ENCODE measurements at regions not wholly inside any gene's neighbourhood (a gene's known extent, or its start where the extent isn't known, plus 50 kb on each side); places are given as distances from the start of the nearest gene placed in this dataset.

GRCh38 chr2:5111581-5111980, 580.6 kb upstream of the SOX11 start:
- Histone ChIP-seq H3K36me3 (no peaks in the 10 kb centered on the region), H3K9me3 (ENCODE audit: severe bottlenecking) (peaks cover 10% of the 10 kb centered on the region), H3K27me3 (ENCODE audit: insufficient read depth, low read depth, severe bottlenecking) (no peaks in the 10 kb centered on the region), H3K27ac (no peak overlapping the region), H3K4me3 (ENCODE audit: low read depth, low read length) (no peak overlapping the region)
- TF ChIP-seq, protein P1, sequence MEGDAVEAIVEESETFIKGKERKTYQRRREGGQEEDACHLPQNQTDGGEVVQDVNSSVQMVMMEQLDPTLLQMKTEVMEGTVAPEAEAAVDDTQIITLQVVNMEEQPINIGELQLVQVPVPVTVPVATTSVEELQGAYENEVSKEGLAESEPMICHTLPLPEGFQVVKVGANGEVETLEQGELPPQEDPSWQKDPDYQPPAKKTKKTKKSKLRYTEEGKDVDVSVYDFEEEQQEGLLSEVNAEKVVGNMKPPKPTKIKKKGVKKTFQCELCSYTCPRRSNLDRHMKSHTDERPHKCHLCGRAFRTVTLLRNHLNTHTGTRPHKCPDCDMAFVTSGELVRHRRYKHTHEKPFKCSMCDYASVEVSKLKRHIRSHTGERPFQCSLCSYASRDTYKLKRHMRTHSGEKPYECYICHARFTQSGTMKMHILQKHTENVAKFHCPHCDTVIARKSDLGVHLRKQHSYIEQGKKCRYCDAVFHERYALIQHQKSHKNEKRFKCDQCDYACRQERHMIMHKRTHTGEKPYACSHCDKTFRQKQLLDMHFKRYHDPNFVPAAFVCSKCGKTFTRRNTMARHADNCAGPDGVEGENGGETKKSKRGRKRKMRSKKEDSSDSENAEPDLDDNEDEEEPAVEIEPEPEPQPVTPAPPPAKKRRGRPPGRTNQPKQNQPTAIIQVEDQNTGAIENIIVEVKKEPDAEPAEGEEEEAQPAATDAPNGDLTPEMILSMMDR (IDR thresholded peaks at IDR 0.05; ENCODE audit: low read depth, low read length), result no peak
- no peak for DNase-seq

DNA sequence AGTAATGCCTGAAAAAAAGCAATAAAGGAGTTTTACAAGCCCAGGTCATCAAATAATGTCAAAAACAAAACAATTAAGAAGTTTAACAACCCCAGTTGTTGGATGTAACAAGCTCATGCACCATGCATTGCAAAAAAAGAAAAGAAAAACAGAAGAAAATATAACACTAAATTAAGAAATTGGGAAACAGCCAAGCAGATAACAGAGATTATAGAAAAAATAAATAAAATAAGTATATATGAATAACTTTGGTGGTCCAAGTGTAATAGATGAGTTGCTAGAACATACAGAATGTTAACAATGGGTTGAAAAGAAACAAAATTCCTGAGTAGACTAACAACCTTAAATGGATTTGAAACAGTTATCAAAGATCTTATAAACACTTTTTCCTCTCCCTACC, 573.1 kb upstream of the SOX11 start:
- no peak for DNase-seq
- TF ChIP-seq, protein P1 (IDR thresholded peaks at IDR 0.05; ENCODE audit: low read depth, low read length), result no peak
- Histone ChIP-seq H3K27me3 (ENCODE audit: insufficient read depth, low read depth, severe bottlenecking) (no peaks in the 10 kb centered on the region), H3K36me3 (no peaks in the 10 kb centered on the region), H3K27ac (no peak overlapping the region), H3K4me3 (ENCODE audit: low read depth, low read length) (no peak overlapping the region), H3K9me3 (ENCODE audit: severe bottlenecking) (no peaks in the 10 kb centered on the region)

DNA sequence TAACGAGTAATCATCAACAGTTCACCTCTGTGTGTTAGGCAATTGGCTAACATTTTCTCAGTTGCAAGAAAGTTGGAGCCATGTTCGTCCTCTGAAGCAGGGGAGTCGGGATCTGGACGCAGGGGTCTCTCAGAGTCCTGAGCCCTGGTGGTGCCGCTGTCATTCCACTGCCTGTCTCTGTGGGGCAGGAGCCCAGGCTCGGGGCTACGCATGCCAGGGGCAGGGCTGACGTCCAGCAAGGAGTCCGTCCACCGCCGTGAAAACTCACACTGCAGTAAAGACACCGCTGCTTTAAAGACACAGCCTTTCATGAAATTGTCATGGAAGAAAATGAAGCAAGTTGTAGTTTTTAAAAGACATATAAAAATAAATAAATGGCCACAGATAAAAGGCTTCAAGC, 571.1 kb upstream of the SOX11 start:
- TF ChIP-seq, protein P1 (IDR thresholded peaks at IDR 0.05; ENCODE audit: low read depth, low read length), result no peak
- Histone ChIP-seq H3K9me3 (ENCODE audit: severe bottlenecking) (no peaks in the 10 kb centered on the region), H3K27ac (no peak overlapping the region), H3K27me3 (ENCODE audit: insufficient read depth, low read depth, severe bottlenecking) (no peaks in the 10 kb centered on the region), H3K4me3 (ENCODE audit: low read depth, low read length) (no peak overlapping the region), H3K36me3 (no peaks in the 10 kb centered on the region)
- no peak for DNase-seq

DNA sequence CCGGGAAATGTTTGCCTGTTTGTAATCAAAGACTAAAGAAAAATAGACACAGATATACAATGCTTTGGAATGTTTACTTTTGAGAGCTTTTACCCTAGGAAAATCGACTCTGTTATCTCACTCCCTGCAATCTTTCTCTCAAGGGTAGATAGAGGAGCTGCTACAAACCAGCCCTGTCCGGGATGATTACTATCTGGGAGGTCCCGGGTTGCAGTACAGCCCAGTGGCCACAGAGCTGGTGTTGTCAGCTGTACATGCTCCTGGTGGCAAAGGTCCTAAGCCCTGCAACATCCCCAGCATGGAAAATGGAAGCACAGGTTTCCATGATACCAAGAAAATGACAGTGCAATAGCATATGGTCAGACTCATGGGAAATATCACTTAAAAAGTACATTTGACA, 570.5 kb upstream of the SOX11 start:
- Histone ChIP-seq H3K36me3 (no peaks in the 10 kb centered on the region), H3K9me3 (ENCODE audit: severe bottlenecking) (no peaks in the 10 kb centered on the region), H3K27me3 (ENCODE audit: insufficient read depth, low read depth, severe bottlenecking) (no peaks in the 10 kb centered on the region), H3K4me3 (ENCODE audit: low read depth, low read length) (no peak overlapping the region), H3K27ac (no peak overlapping the region)
- DNase-seq, result peak; percentile 43
- TF ChIP-seq, protein P1 (IDR thresholded peaks at IDR 0.05; ENCODE audit: low read depth, low read length), result peak; percentile 29; the same call in 1 of the 2 replicates

GRCh38 chr2:5123582-5124196, 568.5 kb upstream of the SOX11 start:
- no peak for DNase-seq
- Histone ChIP-seq H3K27ac (no peak overlapping the region), H3K9me3 (ENCODE audit: severe bottlenecking) (no peaks in the 10 kb centered on the region), H3K36me3 (no peaks in the 10 kb centered on the region), H3K27me3 (ENCODE audit: insufficient read depth, low read depth, severe bottlenecking) (no peaks in the 10 kb centered on the region), H3K4me3 (ENCODE audit: low read depth, low read length) (no peak overlapping the region)
- TF ChIP-seq, protein P1 (IDR thresholded peaks at IDR 0.05; ENCODE audit: low read depth, low read length), result no peak

Data from WERI-Rb-1 (cell line).